C4-2B (cell line): ENCODE measurements at regions not wholly inside any gene's neighbourhood (a gene's known extent, or its start where the extent isn't known, plus 50 kb on each side); places are given as distances from the start of the nearest gene placed in this dataset.

ENCODE experiments used
- ZFX ChIP-seq: fragments of 450-650 bp; IDR thresholded peaks from 2 replicates; pipeline ENCODE4 v1.6.1; 2017
- TF ChIP-seq, protein P1 (sequence below): fragments of 450-650 bp; conservative IDR thresholded peaks from 2 replicates; pipeline ENCODE4 v1.5.1; 2017; ENCODE audit warnings: mild to moderate bottlenecking

DNA sequence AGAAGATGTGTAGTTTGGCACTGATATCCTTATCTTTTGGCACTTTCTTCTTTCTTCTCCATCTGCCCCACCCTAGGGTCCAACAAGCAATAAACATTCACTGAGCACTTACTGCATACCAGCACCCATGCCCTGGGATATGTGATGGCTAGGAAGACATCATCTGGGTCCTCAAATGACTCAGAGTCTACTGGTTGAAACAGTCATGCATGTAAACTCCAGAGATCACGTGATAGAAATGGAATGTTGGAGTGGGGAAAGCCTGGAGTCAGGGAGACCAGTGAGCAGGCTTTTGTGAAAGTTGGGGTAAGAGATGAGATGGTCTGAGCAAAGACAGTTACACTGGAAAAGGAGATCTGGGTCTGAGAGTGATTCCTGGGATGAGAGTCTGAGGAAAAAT is 724.9 kb upstream of the TENM4 start:
- TF ChIP-seq, protein P1, sequence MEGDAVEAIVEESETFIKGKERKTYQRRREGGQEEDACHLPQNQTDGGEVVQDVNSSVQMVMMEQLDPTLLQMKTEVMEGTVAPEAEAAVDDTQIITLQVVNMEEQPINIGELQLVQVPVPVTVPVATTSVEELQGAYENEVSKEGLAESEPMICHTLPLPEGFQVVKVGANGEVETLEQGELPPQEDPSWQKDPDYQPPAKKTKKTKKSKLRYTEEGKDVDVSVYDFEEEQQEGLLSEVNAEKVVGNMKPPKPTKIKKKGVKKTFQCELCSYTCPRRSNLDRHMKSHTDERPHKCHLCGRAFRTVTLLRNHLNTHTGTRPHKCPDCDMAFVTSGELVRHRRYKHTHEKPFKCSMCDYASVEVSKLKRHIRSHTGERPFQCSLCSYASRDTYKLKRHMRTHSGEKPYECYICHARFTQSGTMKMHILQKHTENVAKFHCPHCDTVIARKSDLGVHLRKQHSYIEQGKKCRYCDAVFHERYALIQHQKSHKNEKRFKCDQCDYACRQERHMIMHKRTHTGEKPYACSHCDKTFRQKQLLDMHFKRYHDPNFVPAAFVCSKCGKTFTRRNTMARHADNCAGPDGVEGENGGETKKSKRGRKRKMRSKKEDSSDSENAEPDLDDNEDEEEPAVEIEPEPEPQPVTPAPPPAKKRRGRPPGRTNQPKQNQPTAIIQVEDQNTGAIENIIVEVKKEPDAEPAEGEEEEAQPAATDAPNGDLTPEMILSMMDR: no peak
- no peak for TF ChIP-seq ZFX
